ENCODE measurements at regions not wholly inside any gene's neighbourhood (a gene's known extent, or its start where the extent isn't known, plus 50 kb on each side); places are given as distances from the start of the nearest gene placed in this dataset.

DNA sequence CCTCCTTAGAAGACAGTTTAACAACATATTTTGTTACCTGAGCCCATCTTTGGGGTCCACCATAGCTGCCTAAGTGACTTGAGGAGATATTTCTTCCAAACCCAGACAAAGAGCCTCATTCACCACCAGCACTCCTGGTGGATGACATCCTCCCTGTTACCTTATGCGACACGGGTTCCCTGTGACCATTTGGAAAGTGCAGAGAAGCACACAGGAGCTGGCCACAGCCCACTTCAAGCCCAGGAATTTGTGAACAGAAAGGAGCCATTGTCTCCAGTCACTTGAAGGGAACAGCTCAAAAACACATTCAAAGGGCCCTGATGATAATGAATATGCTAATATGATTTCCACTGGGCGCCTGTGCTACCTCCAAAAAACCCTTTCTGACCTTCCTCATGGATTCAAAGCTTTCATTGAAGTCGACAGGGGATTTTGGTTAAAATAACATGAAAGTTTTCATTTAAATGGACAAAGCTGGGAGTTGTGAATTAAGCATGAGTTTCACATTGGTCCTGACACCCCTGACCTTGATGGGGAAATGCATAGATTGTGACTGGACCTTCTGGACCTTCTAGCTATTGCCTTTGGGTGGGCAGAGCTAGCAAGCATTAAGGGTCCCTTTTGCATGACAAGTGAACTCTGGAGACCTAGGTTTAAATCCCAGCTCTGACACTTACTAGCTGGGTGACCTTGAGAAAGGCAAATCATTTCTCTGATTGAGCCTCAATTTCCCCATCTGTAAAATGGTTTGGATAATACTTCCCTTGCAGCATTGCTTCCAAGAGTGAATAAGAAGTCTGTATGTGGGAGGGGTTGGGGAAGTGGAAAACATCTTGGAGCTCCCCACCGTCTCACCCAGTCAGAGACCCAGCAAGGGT lies 83.3 kb upstream of the SIRPA start:
- TF ChIP-seq POLR2A (IDR thresholded peaks at IDR 0.05; ENCODE audit: low read depth, low read length), result no peak
- FAIRE-seq, result no peak
- no peak for DNase-seq (ENCODE audit: insufficient read length, low spot score)

DNA sequence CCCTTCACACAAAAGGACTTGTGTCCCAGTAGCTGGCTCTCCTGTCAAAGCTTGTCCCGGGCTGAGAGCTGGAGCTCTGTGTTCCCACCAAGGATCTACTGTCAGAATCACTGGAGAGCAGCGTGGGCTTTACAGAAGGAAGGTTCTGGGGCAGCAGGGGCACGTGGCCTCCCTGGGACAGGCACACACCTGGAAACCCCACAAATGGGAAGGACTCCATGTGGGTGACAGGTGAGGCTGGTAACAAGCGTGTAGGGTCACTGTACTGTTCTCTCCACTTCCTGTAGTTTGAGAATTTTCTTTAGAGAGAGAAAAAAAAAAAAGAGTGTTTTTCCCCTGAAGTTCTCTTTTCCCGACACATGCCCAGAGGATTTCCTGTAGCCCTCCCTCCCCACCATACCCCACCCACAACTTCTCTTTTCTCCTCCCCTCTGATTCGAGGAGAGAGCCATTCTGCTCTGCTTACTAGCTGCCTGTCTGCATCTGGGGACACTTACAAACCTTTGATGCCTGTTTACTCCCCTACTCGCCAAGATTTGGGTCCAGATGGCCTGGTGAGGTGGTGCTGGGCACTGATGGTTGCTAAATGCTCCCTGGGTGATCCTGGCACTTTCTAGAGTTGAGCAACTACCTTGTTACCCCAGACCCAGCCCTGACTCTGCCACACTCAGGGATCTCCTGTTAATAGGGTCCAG lies 84.1 kb upstream of the SIRPA start:
- FAIRE-seq (no peak), DNase-seq (ENCODE audit: insufficient read length, low spot score) (no peak)
- no peak for TF ChIP-seq POLR2A (IDR thresholded peaks at IDR 0.05; ENCODE audit: low read depth, low read length)

DNA sequence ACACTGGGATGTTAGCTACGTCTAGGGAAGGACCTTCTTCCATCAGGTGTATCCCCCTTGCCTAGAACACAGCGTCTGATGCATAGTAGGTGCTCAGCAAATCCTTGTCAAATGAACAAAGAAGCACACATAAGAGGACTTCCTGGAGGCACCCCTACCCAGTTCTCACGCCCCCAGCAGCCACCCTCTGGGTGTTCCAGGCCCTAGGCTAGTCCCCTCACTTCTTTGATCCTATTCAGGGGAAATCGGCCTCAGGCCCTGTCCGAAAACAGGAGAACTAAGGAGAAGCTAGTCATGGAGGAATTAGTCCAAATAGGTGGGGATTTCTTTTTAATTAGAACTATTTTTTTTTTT lies 84.7 kb upstream of the SIRPA start:
- DNase-seq (ENCODE audit: insufficient read length, low spot score) (no peak), FAIRE-seq (no peak)
- no peak for TF ChIP-seq POLR2A (IDR thresholded peaks at IDR 0.05; ENCODE audit: low read depth, low read length)

DNA sequence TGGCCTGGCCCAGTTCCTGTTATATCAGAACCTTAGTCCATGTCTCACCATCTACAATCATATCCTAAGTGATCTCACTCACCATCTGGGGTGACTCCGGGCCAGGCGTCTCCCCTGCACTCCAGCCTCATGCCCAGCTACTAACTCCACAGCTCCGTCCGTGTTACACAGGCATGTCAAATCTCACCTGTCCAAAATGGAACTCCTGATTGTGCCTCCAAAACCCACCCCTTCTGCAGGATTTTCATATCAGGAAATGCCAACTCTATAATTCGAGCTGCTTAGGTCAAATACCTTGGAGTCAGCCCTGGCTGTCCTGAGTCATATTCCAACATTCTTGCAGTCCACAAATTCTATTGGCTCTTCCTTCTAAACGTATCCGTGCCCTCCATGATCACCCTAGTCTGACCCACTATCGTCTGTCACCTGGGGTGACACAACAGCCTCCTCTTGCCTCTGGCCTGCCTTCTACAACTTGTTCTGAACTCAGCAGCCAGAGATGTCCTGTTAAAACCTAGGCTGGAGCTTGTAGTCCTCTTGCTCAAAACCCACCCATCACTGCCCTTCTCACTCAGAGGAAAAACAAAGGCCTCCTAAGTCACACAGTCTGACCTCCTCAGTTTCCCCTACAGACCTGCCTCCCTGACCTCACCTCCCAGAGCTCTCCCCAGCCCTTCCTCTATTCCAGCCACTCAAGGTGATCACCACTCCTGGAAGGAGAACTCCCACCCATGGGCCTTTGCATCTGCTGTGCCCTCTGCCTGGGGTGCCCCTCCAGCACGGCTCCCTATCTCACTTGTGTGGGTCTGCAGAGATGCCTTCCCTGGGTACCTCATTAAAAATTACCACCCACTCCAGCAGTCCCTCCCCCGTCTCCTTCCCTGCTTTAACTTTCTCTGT lies 85.3 kb upstream of the SIRPA start:
- TF ChIP-seq POLR2A (IDR thresholded peaks at IDR 0.05; ENCODE audit: low read depth, low read length), result no peak
- FAIRE-seq (no peak), DNase-seq (ENCODE audit: insufficient read length, low spot score) (peak; percentile 53)

DNA sequence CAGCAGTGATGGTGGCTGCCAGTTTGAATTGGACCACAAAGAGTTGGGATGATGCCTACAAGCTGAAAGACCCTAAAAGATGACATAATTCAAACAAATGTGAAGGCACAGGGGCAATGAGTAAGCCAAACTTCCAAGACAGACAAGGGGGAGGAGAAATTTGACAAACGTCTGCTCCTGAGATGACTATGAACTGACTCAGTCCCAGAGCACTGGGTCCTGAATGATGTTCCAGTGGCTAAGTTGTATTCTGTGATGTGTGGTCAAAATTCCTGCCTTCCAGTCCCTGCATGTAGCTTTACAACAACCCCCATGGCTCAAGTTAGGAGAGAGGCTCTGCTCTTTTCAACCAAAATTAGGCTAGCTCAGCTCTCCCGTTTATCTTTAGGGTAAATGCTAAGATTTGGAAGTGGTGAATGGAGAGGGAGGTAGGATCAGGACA lies 86.1 kb upstream of the SIRPA start:
- peak; percentile 62 for FAIRE-seq
- no peak for TF ChIP-seq POLR2A (IDR thresholded peaks at IDR 0.05; ENCODE audit: low read depth, low read length)
- peak; percentile 80 for DNase-seq (ENCODE audit: insufficient read length, low spot score)

DNA sequence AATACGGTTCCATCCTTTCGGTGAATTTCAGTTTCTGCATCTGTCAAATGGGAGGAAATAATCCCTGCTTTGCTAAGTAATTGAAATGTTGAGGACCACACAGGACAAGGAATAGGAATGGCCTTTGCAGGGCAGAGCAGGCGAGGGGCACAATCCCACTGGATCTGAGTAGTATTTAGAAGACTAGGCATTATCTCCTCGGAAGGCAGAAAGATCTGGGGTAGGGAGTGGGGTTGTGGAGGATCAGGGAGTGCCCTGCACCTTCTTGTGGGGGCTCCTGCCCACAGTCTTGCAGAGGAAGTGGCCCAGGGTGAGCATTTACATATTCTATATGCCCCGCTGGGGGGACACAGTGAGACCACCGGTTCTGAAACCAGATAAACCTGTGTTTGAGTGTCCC lies 87.1 kb upstream of the SIRPA start:
- TF ChIP-seq POLR2A (IDR thresholded peaks at IDR 0.05; ENCODE audit: low read depth, low read length), result no peak
- FAIRE-seq (no peak), DNase-seq (ENCODE audit: insufficient read length, low spot score) (no peak)

DNA sequence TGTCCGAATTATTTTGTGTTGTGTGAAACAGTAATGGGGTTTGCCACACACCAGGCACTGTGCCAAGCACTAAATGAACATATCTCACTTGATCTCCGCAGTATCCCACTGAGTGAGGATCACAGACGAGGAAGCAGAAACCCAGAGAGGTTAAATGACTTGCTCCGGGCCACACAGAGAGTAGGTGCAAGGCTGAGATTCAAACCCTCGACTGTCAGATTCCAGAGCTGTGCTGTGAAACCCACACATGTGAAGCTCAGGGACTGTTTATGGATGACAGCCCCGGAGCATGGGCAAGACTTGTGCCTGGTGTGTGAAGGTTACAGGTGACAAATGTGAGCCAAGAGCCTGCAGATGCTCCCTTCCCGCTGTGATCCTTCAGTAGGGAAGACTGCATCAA lies 87.8 kb upstream of the SIRPA start:
- no peak for TF ChIP-seq POLR2A (IDR thresholded peaks at IDR 0.05; ENCODE audit: low read depth, low read length)
- FAIRE-seq, result no peak
- DNase-seq (ENCODE audit: insufficient read length, low spot score), result no peak

DNA sequence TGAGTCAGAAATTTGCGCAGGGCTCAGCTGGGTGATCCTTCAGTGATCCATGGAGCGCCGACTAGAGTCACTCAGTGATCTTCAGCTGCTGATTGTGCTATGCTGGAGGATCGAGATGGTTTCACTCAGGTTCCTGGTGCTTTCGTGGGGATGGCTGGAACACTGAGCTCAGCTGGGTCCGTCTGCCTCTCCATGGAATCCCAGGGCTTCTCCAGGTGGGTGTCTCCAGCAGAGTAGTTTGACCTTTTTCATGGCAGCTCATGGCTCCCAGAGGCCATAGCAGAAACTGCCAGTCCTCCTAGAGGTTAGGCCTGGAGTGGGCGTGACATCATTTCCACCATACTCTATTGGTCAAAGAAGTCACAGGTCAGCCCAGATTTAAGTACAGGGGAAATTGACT lies 88.8 kb upstream of the SIRPA start:
- no peak for TF ChIP-seq POLR2A (IDR thresholded peaks at IDR 0.05; ENCODE audit: low read depth, low read length)
- FAIRE-seq (no peak), DNase-seq (ENCODE audit: insufficient read length, low spot score) (no peak)

DNA sequence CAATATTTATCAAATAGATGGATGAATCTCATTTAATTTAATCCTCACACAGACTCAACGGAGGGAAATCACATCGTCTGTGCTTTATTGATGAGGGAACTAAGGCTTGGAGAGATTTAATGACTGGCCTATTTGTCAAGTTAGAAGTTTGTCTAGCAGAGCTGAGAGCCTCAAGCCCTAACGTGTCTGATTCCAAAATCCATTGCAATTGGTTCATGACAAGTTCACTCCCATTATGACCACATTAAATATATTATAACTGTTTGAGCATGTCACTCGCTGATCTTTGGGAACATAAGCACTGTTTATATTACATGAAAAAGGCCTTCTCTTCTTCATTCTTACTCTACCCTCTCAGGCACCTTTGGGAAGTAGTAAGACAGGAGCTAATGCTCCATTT lies 89.4 kb upstream of the SIRPA start:
- DNase-seq (ENCODE audit: insufficient read length, low spot score) (no peak), FAIRE-seq (no peak)
- TF ChIP-seq POLR2A (IDR thresholded peaks at IDR 0.05; ENCODE audit: low read depth, low read length), result no peak

DNA sequence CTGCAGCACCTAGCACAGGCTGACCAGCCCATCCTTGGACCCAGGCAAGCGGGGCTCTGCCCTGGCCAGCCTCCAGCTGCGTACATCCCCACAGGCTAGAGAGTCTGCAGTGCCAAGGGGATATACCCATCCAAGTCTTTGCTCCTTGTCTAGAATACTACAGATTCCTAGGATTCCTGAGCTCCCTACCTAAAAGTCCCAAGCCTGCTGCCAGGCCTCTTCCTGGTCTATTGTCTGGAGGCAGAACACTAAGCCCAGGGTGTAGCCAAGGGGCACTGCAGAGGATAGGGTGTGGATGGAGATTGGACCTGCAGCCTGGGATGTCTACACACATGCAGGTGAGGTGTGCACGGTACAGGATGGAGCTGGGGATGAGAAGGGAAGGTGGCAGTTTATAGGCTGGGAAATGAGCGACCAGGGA lies 90.0 kb upstream of the SIRPA start:
- DNase-seq (ENCODE audit: insufficient read length, low spot score) (no peak), FAIRE-seq (no peak)
- TF ChIP-seq POLR2A (IDR thresholded peaks at IDR 0.05; ENCODE audit: low read depth, low read length), result no peak

DNA sequence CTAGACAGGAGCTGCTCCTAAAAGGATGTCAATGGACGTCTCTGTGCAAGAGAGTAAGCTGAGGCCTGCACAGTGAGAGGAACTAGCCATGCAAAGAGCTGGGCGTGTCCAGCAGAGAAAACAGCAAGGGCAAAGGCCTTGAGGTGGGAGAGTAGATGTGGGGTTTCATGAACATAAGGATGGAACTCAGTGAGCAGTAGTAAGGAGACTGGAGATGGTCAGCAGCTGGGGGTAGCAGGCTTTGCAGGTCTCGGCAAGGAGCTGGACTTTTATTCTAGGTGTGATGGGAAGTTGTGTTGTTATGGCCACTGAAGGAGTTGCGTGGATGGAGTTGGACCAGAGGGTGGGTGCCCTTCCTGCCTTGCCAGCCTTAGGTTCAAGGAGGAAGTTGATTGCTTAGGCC lies 90.7 kb upstream of the SIRPA start:
- no peak for TF ChIP-seq POLR2A (IDR thresholded peaks at IDR 0.05; ENCODE audit: low read depth, low read length)
- DNase-seq (ENCODE audit: insufficient read length, low spot score) (no peak), FAIRE-seq (no peak)

DNA sequence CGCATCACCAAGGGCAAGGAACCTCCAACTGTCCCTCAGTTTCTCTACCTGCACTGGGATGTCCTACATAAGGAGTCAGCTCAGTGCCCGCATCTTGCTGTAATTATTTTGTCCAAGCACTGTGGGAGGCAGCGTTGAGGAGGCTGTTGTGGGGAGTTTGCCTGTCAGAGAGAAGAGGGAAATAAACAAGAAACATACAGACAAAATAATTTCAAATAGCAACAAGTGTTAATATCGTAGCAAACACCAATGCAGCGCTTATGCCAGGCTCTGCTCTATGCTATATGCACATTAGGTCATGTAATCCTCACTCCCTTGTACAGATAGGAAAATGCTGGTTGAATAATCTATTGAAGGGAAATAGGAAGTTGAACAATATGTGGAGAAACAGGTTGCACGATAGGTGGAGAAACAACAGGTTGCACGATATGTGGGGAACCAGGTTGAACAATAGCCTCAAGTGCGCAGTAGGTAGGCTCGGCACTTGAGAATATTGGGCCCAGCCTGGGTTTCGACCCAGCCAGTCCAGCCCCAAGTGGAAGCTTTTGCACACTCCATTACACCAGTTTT lies 91.2 kb upstream of the SIRPA start:
- FAIRE-seq, result no peak
- DNase-seq (ENCODE audit: insufficient read length, low spot score), result no peak
- TF ChIP-seq POLR2A (IDR thresholded peaks at IDR 0.05; ENCODE audit: low read depth, low read length), result no peak

DNA sequence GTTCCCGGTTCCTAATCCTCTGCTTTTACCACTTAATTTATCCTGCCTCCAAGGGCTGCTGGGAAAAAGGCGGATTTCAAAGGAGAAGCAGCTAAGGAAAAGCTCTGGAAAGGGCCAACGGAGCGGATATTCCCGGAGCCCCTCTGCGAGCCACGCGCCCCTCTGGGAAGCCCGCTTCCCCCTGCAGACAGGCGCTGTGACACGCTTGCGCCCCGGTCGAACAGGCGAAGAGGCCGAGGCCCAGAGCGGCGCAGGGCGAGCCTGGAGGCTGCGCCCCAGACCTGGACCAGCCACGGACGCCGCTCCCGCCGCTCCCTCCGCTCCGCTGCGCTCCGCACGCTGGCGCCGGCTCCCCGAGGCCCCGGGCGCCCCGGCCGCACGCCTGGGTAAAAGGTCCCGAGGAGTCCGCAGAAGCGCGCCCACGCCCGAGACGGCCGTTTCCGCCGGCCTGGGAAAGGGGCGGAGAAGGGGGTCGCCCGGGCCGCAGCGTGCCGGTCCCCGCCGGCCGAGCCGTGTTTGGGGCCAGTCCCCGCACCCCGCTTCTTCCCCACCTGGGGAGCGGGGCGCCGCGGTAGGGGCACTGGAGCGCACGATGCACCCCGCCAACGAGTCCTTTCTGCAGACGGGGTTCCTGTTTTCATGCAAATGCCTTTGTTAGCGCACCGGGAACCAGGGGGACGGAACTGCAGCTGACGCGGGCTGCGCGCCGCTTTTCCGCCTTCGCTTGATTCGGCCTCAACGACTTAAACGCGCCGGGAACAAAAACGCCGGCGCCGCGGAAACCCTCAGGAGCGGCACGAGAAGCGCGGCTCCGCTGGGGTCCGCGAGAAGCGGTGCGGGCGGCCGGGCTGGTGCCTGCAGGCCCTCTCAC lies 91.9 kb upstream of the SIRPA start:
- FAIRE-seq (no peak), DNase-seq (ENCODE audit: insufficient read length, low spot score) (no peak)
- no peak for TF ChIP-seq POLR2A (IDR thresholded peaks at IDR 0.05; ENCODE audit: low read depth, low read length)

Measured in H54 (cell line).